ENCODE measurements at regions not wholly inside any gene's neighbourhood (a gene's known extent, or its start where the extent isn't known, plus 50 kb on each side); places are given as distances from the start of the nearest gene placed in this dataset.

DNA sequence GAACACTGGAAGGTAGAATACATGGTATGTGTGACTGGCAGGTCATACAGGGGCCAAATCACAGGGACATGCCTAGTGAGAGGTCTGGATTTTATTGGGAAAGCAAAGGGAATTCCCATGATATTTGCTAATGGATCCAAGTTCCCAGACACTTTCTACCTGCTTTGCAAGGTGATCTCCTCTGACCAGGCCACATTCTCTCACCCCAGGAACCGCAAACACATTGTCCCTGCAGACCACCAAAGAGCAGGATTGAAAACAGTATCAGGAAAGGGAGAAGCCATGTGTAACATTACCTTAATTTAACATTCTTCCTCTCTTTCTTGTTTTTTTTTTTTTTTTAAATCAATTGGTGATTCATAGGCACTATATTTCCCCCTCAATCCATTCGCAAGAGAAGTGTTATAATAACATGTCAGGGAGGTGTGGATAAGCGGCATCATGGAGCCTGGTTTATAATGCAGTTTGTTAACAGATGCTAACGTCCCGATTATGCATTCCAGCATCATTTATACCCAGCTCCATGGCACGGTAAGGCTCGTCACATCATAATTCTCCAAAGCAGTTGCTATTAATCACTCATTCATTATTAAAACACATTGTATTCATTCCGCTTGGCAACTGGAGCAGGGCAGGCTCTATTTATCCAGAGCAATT, 155.1 kb upstream of the CCL2 start:
- no peak for DNase-seq (ENCODE audit: low read depth, low spot score)

More for the DNA sequence above, 155.1 kb upstream of the CCL2 start:
- CTCF ChIA-PET, result no interaction called here
- H4K20me1 ChIP-seq (replicated peaks; ENCODE audit: control insufficient read depth, extremely low read depth, insufficient read depth, low read length), result no peaks in the 10 kb centered on the region
- TF ChIP-seq JUN (IDR thresholded peaks at IDR 0.05; ENCODE audit: borderline replicate concordance, insufficient read depth, insufficient read length, low read depth), result no peak
- no peak for TF ChIP-seq GATA2 (IDR thresholded peaks at IDR 0.05; ENCODE audit: insufficient read depth, insufficient read length, low read depth, low read length)
- TF ChIP-seq EZH2 (IDR thresholded peaks at IDR 0.05; ENCODE audit: borderline replicate concordance, low read depth, low read length, severe bottlenecking), result no peak
- no peak for TF ChIP-seq MYC (IDR thresholded peaks at IDR 0.05; ENCODE audit: low read depth, low read length)
- TF ChIP-seq, protein P1, sequence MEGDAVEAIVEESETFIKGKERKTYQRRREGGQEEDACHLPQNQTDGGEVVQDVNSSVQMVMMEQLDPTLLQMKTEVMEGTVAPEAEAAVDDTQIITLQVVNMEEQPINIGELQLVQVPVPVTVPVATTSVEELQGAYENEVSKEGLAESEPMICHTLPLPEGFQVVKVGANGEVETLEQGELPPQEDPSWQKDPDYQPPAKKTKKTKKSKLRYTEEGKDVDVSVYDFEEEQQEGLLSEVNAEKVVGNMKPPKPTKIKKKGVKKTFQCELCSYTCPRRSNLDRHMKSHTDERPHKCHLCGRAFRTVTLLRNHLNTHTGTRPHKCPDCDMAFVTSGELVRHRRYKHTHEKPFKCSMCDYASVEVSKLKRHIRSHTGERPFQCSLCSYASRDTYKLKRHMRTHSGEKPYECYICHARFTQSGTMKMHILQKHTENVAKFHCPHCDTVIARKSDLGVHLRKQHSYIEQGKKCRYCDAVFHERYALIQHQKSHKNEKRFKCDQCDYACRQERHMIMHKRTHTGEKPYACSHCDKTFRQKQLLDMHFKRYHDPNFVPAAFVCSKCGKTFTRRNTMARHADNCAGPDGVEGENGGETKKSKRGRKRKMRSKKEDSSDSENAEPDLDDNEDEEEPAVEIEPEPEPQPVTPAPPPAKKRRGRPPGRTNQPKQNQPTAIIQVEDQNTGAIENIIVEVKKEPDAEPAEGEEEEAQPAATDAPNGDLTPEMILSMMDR (IDR thresholded peaks at IDR 0.05; ENCODE audit: extremely low read depth in 1 of 2, insufficient read depth in 1 of 2, low read depth in 1 of 2, low read length in 2 of 2), result no peak
- no peak for TF ChIP-seq POLR2A (IDR thresholded peaks at IDR 0.05; ENCODE audit: low read depth, low read length)
- TF ChIP-seq POLR2AphosphoS5 (IDR thresholded peaks at IDR 0.05; ENCODE audit: insufficient read depth, low read depth, low read length), result no peak
- no peak for TF ChIP-seq FOS (IDR thresholded peaks at IDR 0.05; ENCODE audit: borderline replicate concordance, insufficient read depth, low read length)
- TF ChIP-seq, protein P2, sequence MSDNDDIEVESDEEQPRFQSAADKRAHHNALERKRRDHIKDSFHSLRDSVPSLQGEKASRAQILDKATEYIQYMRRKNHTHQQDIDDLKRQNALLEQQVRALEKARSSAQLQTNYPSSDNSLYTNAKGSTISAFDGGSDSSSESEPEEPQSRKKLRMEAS (IDR thresholded peaks at IDR 0.05; ENCODE audit: insufficient read depth, insufficient read length), result no peak
- intact Hi-C loops (cut with micrococcal nuclease), result no loop called here
- H3K4me3 ChIP-seq (replicated peaks in 1 of 3; ENCODE audit: insufficient read depth in 1 of 3, low read depth in 1 of 3, low read length in 3 of 3), result no peak overlapping the region
- no peaks in the 10 kb centered on the region for H3K9me3 ChIP-seq (replicated peaks; ENCODE audit: control insufficient read depth, insufficient read depth, low read length)
- no peak for FAIRE-seq
- H3K36me3 ChIP-seq (ENCODE audit: control insufficient read depth in 2 of 2, extremely low read depth in 1 of 2, insufficient read depth in 2 of 2, low read length in 2 of 2), result no peaks in the 10 kb centered on the region
- no TSS peak for BruUV-seq (replicated peaks)
- dilution Hi-C loops (cut with MboI; ENCODE audit: extremely low pct_ligation_motif_present, low sequenced_read_pairs), result no loop called here
- no peaks in the 10 kb centered on the region for H3K9me1 ChIP-seq (replicated peaks; ENCODE audit: control insufficient read depth, extremely low read depth, insufficient read depth, low read length)
- no peaks in the 10 kb centered on the region for H3K79me2 ChIP-seq (ENCODE audit: control insufficient read depth, insufficient read depth, low read length)
- H3K4me2 ChIP-seq (ENCODE audit: insufficient read depth, low read length), result no peak overlapping the region
- POLR2A ChIA-PET, result no interaction called here
- no peak overlapping the region for H3K9ac ChIP-seq (replicated peaks; ENCODE audit: extremely low read depth, insufficient read depth, low read length)
- H3K27ac ChIP-seq (ENCODE audit: insufficient read depth, low read depth, low read length), result no peak overlapping the region
- no peak overlapping the region for H2AFZ ChIP-seq (ENCODE audit: low read depth, low read length)
- H3K4me1 ChIP-seq (ENCODE audit: control insufficient read depth, extremely low read depth, insufficient read depth, low read length), result no peaks in the 10 kb centered on the region
- H3K27me3 ChIP-seq (ENCODE audit: control insufficient read depth in 2 of 2, insufficient read depth in 2 of 2, low read length in 2 of 2), result no peaks in the 10 kb centered on the region

All from endothelial cell of umbilical vein (primary cell).